Adrenal gland (tissue), 9 donors: ENCODE measurements at regions not wholly inside any gene's neighbourhood (a gene's known extent, or its start where the extent isn't known, plus 50 kb on each side); places are given as distances from the start of the nearest gene placed in this dataset.

ENCODE experiments used
- DNase-seq, 7 donors: peaks; one replicate each; pipeline ENCODE4 v3.0.0-alpha.2; 2019 to 2020
- H3K27ac ChIP-seq, 5 donors: fragments of 200-600 bp; sonication (generic) in 4 of 5; 1 replicate in 3 of 5; 2 replicates in 2 of 5; pipeline versions ENCODE4 v1.5.1 to v1.8.0; 2016 to 2020; ENCODE audit warnings: mild to moderate bottlenecking in 1 of 5
- H3K27me3 ChIP-seq: fragments of 200-600 bp; 2 replicates; pipeline ENCODE4 v1.8.0; 2021
- H3K36me3 ChIP-seq, 2 donors: fragments of 200-600 bp; replicated peaks in 1 of 2; 1 replicate in 1 of 2; 2 replicates in 1 of 2; pipeline versions ENCODE4 v1.5.1 to v1.8.0; 2018 to 2022
- H3K4me1 ChIP-seq, 2 donors: fragments of 200-600 bp; replicated peaks in 1 of 2; 1 replicate in 1 of 2; 2 replicates in 1 of 2; pipeline versions ENCODE4 v1.5.1 to v1.8.0; 2018 to 2021
- H3K4me3 ChIP-seq, 4 donors: fragments of 200-600 bp; sonication (generic) in 3 of 4; one replicate each; pipeline ENCODE4 v1.5.1; 2016 to 2018
- H3K9me3 ChIP-seq, 3 donors: fragments of 200-600 bp; sonication (generic) in 1 of 3; replicated peaks in 1 of 3; 1 replicate in 2 of 3; 2 replicates in 1 of 3; pipeline versions ENCODE4 v1.5.1 to v1.8.0; 2016 to 2021
- POLR2A ChIP-seq, 2 donors: fragments of 450-650 bp; IDR thresholded peaks; one replicate each; pipeline ENCODE4 v1.6.1; 2017; ENCODE audit warnings: antibody characterized with exemption in 2 of 2, mild to moderate bottlenecking in 2 of 2, moderate library complexity in 1 of 2
- WGBS, 4 donors: extraction: QIAGEN DNeasy Blood & Tissue Kit in 2 of 4; methylation state at CpG; one replicate each; pipeline versions ENCODE4 v1.1.5 to v1.1.7; 2013 to 2017; 5-methylcytosine and 5-hydroxymethylcytosine counted together
- intact Hi-C, 2 donors: fragments of 100-400 bp; cut with DNase I; formaldehyde crosslinking; loops; one replicate each; pipeline versions ENCODE4 v1.14.1 to v1.15.0; 2022 to 2023
- TF ChIP-seq, protein P1 (sequence below), 6 experiments: fragments of 450-650 bp in 4 of 6; fragments of 200-600 bp in 2 of 6; sonication (generic) in 1 of 6; IDR thresholded peaks; 1 replicate in 5 of 6; 2 replicates in 1 of 6; pipeline versions ENCODE4 v1.5.1 to v1.8.0; 2016 to 2021; ENCODE audit warnings: antibody characterized with exemption in 6 of 6, mild to moderate bottlenecking in 2 of 6, moderate library complexity in 1 of 6
- donor health status: healthy with polysubstance abuse.
- donor health status: Bipolar disorder and iron deficiency.
- donor health status: DM: yes; HTN: yes; CAD: no.
- donor health status: DM: no; HTN: no; CAD: no.
- donor health status: DM: no; HTN: no; CAD: no.

DNA sequence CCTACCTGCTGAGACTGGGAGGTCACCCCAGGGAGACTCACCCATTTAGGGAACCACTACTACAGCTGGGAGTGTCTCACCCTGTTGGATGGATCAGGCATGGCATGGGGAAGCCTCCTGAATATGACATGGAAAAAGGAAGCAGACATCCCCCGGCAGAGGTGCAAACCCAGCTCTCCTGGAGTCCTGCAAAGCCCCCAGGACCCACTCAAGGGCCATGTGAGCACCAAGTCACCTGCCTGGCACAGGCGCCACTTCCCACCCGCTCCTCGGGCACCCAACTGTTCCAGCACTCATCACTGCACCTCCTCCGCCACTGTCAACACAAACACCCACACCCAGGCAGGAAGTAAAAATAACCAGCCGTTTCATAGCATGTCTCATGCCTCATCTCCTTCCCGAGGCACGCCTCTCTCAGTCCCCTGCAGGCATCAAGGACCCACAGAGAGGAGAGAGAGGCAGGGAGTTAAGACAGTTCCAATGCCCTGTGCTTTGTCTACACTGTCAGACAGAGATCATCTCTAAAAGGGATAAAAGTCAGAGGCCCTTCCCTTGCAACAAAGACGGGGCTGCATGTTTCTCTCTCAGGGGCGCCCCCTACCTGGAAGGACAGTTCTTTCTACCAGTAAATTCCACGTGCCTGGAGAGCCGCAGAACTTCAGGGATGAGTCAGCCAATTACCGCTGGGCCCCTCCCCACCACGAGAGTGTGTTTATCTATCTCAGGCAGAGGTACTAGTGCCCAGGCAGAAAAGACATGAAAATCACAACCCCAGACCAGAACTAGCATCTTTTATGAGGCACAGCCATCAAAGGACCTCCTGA, 150.1 kb upstream of the SOD1 start:
- 59 to 66% (median 65%) methylated on average over 14 of the region's 14 CpGs for WGBS, 4 donors
- intact Hi-C loops, result no loop called here
- Histone ChIP-seq H3K27ac (no peak overlapping the region), H3K36me3 (no peaks in the 10 kb centered on the region), H3K4me3 (no peak overlapping the region), H3K4me1 (no peaks in the 10 kb centered on the region), H3K9me3 (no peaks in the 10 kb centered on the region), H3K27me3 (no peaks in the 10 kb centered on the region)
- no peak for DNase-seq
- TF ChIP-seq POLR2A (IDR thresholded peaks at IDR 0.05), result no peak
- TF ChIP-seq, protein P1, sequence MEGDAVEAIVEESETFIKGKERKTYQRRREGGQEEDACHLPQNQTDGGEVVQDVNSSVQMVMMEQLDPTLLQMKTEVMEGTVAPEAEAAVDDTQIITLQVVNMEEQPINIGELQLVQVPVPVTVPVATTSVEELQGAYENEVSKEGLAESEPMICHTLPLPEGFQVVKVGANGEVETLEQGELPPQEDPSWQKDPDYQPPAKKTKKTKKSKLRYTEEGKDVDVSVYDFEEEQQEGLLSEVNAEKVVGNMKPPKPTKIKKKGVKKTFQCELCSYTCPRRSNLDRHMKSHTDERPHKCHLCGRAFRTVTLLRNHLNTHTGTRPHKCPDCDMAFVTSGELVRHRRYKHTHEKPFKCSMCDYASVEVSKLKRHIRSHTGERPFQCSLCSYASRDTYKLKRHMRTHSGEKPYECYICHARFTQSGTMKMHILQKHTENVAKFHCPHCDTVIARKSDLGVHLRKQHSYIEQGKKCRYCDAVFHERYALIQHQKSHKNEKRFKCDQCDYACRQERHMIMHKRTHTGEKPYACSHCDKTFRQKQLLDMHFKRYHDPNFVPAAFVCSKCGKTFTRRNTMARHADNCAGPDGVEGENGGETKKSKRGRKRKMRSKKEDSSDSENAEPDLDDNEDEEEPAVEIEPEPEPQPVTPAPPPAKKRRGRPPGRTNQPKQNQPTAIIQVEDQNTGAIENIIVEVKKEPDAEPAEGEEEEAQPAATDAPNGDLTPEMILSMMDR (IDR thresholded peaks at IDR 0.05), result no peak

DNA sequence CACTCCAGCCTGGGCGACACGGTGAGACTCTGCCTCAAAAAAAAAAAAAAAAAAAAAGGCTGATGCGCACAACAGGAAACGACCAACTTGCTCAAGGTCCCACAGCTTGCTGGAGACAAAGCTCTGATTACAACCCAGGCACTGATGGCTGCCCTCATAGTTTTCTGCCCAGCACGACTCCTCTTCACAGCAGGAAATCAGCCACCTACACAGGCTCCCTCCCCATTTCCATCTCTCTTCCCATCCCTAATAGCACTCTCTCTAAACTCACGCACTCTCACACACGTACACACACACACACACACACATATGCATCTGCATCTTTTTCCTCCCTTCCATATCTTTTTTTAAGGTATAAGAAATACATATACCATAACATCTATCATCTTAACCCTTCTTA, 153.5 kb upstream of the SOD1 start:
- TF ChIP-seq, protein P1 (IDR thresholded peaks at IDR 0.05), result no peak
- no peak for TF ChIP-seq POLR2A (IDR thresholded peaks at IDR 0.05)
- 53 to 75% (median 66%) methylated on average over 7 of the region's 7 CpGs for WGBS, 4 donors
- no peaks in the 10 kb centered on the region for H3K4me1 ChIP-seq

DNA sequence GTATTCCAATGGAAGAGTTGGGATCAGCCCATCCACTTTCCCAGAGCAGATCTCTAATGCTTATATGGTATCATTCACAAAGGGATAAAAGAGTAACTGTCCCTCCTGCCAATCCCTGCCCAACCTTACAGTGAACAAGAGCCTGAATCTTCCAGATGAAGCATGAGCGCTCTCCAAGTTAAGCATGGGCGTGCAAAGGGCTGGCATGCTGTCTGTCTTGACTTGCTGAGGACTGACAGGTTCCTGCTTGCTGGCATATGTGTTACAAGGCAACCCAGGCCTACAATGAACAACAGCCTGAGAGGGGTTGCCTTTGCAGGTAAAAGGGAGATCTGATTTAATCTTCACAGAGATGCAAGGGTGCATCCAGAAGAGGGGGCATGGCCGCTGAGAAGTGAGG, 155.6 kb upstream of the SOD1 start:
- intact Hi-C loops, result no loop called here
- Histone ChIP-seq H3K27ac (no peak overlapping the region), H3K4me3 (no peak overlapping the region), H3K27me3 (no peaks in the 10 kb centered on the region), H3K36me3 (no peaks in the 10 kb centered on the region), H3K4me1 (no peaks in the 10 kb centered on the region), H3K9me3 (no peaks in the 10 kb centered on the region)
- DNase-seq, result no peak
- TF ChIP-seq, protein P1 (IDR thresholded peaks at IDR 0.05), result no peak
- no peak for TF ChIP-seq POLR2A (IDR thresholded peaks at IDR 0.05)
- 95 to 98% (median 97%) methylated on average over 3 of the region's 3 CpGs for WGBS, 4 donors

More for the DNA sequence above, 153.5 kb upstream of the SOD1 start:
- intact Hi-C loops, result no loop called here
- Histone ChIP-seq H3K27ac (no peak overlapping the region), H3K4me3 (no peak overlapping the region), H3K9me3 (no peaks in the 10 kb centered on the region), H3K27me3 (no peaks in the 10 kb centered on the region), H3K36me3 (no peaks in the 10 kb centered on the region)
- no peak for DNase-seq

DNA sequence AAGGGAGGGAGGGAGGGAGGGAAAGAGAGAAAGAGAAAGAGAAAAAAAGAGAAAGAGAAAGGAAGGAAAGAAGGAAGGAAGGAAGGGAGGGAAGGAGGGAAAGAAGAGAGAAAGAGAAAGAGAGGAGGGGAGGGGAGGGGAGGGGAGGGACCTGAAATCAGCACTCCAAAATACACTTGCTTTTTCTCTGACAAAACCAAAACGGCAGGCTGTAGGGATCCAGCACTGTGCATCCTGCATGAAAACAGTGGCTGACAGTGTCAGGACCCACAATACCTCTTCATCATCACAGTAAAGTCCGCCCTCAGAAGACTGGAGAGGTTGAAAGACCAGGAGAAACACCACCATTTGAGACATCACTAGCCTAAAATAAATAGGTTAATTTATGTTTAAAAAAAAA, 156.0 kb upstream of the SOD1 start:
- no peaks in the 10 kb centered on the region for H3K9me3 ChIP-seq
- no peaks in the 10 kb centered on the region for H3K27me3 ChIP-seq
- no peak overlapping the region for H3K4me3 ChIP-seq
- DNase-seq, result no peak
- TF ChIP-seq POLR2A (IDR thresholded peaks at IDR 0.05), result no peak
- TF ChIP-seq, protein P1 (IDR thresholded peaks at IDR 0.05), result no peak
- no peaks in the 10 kb centered on the region for H3K4me1 ChIP-seq
- WGBS, 4 donors, result 82 to 94% (median 88%) methylated on average over 2 of the region's 2 CpGs
- no peaks in the 10 kb centered on the region for H3K36me3 ChIP-seq
- intact Hi-C loops, result no loop called here
- H3K27ac ChIP-seq, result no peak overlapping the region
